Epithelial cell of esophagus (primary cell): ENCODE measurements at regions not wholly inside any gene's neighbourhood (a gene's known extent, or its start where the extent isn't known, plus 50 kb on each side); places are given as distances from the start of the nearest gene placed in this dataset.

ENCODE experiments used
- DNase-seq: peaks from one replicate; pipeline ENCODE4 v3.0.0; 2010; ENCODE audit warnings: low read depth
- H3K4me3 ChIP-seq: 2 replicates; pipeline ENCODE4 v1.5.1; 2011; ENCODE audit warnings: mild to moderate bottlenecking, low read length, control low read depth
- TF ChIP-seq, protein P1 (sequence below): IDR thresholded peaks from 2 replicates; pipeline ENCODE4 v1.5.1; 2011; ENCODE audit warnings: low read depth, mild to moderate bottlenecking, low read length, control low read depth, inconsistent platforms; ENCODE audit not compliant: insufficient read depth; ENCODE audit errors: missing control alignments

- TF ChIP-seq, protein P1, sequence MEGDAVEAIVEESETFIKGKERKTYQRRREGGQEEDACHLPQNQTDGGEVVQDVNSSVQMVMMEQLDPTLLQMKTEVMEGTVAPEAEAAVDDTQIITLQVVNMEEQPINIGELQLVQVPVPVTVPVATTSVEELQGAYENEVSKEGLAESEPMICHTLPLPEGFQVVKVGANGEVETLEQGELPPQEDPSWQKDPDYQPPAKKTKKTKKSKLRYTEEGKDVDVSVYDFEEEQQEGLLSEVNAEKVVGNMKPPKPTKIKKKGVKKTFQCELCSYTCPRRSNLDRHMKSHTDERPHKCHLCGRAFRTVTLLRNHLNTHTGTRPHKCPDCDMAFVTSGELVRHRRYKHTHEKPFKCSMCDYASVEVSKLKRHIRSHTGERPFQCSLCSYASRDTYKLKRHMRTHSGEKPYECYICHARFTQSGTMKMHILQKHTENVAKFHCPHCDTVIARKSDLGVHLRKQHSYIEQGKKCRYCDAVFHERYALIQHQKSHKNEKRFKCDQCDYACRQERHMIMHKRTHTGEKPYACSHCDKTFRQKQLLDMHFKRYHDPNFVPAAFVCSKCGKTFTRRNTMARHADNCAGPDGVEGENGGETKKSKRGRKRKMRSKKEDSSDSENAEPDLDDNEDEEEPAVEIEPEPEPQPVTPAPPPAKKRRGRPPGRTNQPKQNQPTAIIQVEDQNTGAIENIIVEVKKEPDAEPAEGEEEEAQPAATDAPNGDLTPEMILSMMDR: no peak
- DNase-seq: no peak
- H3K4me3 ChIP-seq: no peak overlapping the region
Measured at GRCh38 chr18:73791081-73791480, 356.6 kb downstream of the FBXO15 start.

DNA sequence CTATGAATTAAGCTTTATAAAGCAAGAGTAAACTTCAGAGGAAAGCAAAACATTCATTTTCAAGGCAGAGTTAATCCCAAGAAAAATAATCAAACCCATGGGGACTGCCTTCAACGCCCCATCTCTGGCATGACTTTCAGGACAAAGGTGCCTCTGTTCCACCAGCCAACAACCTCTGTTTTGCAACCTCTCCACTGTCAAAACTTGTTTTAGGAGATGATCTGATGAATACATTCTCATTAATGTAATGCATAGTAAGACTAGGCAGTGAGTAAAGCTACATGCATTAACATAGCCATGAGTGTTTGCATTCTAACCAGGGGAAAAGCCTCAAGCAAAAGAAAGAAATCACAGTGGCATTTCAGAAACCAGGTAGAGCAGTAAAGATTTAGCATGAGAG, 357.0 kb downstream of the FBXO15 start:
- TF ChIP-seq, protein P1: no peak
- H3K4me3 ChIP-seq: no peak overlapping the region
- peak; percentile 84 for DNase-seq

DNA sequence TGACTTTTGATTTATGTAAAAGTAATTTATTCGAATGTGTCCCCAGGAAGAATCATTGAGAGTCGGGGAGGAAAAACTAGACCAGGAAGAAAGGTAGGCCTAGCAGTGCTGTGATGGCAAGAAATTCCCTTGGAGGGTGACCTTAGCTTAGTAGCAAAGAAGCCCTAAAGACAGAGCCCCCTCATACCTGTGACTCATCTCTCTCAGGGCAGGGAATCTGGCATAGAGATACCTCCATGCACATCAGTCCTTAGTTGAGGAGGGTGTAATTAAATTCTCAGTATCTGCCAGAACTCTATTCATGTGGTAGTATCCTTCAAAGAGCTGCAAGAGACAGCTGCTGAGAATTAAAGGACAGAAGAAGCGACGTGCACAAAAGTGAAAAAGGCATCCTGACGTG, 360.3 kb downstream of the FBXO15 start:
- TF ChIP-seq, protein P1: no peak
- peak; percentile 35 for DNase-seq
- H3K4me3 ChIP-seq: no peak overlapping the region

DNA sequence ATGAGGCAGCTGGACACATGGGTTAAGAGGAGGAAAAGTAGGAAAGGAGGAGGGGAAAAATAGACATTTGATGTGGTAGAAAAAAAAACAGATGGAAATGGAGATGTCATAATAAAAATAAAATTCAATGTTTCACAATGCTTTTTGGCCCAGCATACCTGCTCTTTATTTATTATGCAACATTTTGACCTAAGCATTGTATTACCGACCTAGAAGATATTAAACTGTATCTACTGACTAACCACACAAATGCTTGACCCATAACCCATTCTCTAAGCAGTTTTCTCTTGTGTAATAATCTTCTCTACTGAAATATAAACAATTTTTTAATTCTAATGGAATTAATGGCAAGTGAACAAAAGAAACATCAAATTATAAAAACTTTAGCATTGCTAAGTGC, 362.3 kb downstream of the FBXO15 start:
- H3K4me3 ChIP-seq: no peak overlapping the region
- peak; percentile 40 for DNase-seq
- TF ChIP-seq, protein P1: no peak

GRCh38 chr18:73784853-73785252, 362.8 kb downstream of the FBXO15 start:
- no peak overlapping the region for H3K4me3 ChIP-seq
- TF ChIP-seq, protein P1: no peak
- DNase-seq: no peak

DNA sequence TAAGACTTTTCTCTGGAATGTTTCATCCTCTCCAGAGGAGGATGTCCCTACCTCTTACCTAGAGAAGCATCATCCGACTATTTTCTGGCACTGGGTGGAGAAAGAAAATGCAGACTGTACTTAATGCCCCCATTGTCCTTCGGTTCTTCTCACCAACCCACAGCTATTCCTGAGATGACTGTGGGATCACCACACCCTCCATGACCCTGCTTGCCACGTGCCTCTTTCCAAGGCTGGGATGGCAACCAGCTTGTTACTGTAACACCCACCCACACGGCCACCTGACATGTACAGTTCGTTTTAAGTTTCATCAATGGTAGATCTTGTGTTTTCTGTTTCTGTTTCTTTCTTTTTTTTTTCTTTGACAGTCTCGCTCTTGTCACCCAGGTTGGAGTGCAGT, 365.2 kb downstream of the FBXO15 start:
- TF ChIP-seq, protein P1: no peak
- H3K4me3 ChIP-seq: no peak overlapping the region
- DNase-seq: no peak

DNA sequence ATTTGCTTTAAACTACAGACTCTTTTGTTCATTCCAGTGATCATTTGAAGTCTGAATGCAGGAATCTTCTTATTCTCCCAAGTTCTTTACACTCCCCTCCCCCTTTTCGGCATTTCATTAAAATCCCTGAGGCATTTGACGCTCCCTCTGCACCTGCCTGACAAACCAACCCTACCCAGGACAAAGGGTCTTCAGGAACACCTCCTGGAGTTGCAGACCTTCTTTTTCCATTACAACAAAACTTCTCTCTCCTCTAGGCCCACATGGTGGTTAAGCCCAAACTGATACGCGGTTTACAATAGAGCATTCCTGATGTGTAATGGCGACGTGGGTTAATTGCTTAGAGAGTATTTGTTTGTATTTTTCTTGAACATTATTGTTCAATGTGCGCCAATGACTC, 367.4 kb downstream of the FBXO15 start:
- DNase-seq: no peak
- no peak overlapping the region for H3K4me3 ChIP-seq
- TF ChIP-seq, protein P1: no peak
